WERI-Rb-1 (cell line): ENCODE measurements at regions not wholly inside any gene's neighbourhood (a gene's known extent, or its start where the extent isn't known, plus 50 kb on each side); places are given as distances from the start of the nearest gene placed in this dataset.
"Not testable (repeated sequence)": the region's sequence is repeated elsewhere in the genome, so short reads cannot be mapped to it uniquely, and the experiment has no call there.

Source experiments
- DNase-seq: peaks from one replicate; pipeline ENCODE4 v3.0.0-alpha.2; 2020
- H3K27ac ChIP-seq: fragments of 250-450 bp; sonication (Bioruptor Pico); 2 replicates; pipeline ENCODE4 v1.5.1; 2020; ENCODE audit warnings: mild to moderate bottlenecking, moderate library complexity
- H3K27me3 ChIP-seq: fragments of 250-450 bp; sonication (Bioruptor Pico); 2 replicates; pipeline ENCODE4 v1.5.1; 2021; ENCODE audit warnings: mild to moderate bottlenecking, low read depth, moderate library complexity; ENCODE audit not compliant: insufficient read depth, severe bottlenecking
- H3K36me3 ChIP-seq: fragments of 250-450 bp; sonication (Bioruptor Pico); 2 replicates; pipeline ENCODE4 v1.5.1; 2020; ENCODE audit warnings: mild to moderate bottlenecking, moderate library complexity
- H3K4me3 ChIP-seq: 2 replicates; pipeline ENCODE4 v1.5.1; 2011; ENCODE audit warnings: low read depth, mild to moderate bottlenecking, control low read depth, low read length
- H3K9me3 ChIP-seq: fragments of 250-450 bp; sonication (Bioruptor Pico); 2 replicates; pipeline ENCODE4 v1.5.1; 2021; ENCODE audit warnings: mild to moderate bottlenecking, moderate library complexity; ENCODE audit not compliant: severe bottlenecking
- TF ChIP-seq, protein P1 (sequence below): IDR thresholded peaks from 2 replicates; pipeline ENCODE4 v1.5.1; 2011; ENCODE audit warnings: low read depth, mild to moderate bottlenecking, control low read depth, inconsistent platforms, low read length

DNA sequence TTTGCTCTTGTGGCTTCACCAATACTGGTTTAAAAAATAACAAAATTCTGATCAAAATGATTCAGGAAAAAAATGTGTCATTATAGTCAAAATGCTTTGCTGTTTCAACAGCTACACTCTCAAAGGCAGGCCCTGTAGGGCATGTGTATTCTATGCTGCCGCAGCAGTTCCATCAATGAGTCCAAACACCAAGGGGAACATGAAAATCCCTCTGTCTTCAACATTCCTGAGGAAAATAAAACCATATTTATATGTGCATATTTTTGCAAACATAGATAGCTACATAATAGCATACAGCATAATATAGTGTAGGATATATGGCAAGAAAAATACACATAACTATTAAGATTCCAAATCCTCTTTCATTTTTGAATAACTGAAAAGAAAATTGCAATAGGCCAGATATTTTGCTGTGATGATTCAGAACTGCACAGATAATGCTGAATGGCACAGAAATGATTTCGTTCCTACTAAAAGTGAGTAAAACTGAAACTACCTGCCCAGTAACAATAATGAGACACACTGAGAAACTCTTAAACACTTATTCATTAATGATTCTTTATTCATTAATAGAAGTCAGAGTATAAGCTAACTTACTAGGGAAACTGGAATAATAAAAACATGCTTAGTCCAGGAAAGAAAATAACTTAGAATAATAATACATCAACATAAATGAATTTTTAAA, 343.8 kb downstream of the SUCLG1 start:
- Histone ChIP-seq H3K9me3 (no peaks in the 10 kb centered on the region), H3K4me3 (no peak overlapping the region), H3K27me3 (no peaks in the 10 kb centered on the region), H3K27ac (no peak overlapping the region), H3K36me3 (no peaks in the 10 kb centered on the region)
- TF ChIP-seq, protein P1, sequence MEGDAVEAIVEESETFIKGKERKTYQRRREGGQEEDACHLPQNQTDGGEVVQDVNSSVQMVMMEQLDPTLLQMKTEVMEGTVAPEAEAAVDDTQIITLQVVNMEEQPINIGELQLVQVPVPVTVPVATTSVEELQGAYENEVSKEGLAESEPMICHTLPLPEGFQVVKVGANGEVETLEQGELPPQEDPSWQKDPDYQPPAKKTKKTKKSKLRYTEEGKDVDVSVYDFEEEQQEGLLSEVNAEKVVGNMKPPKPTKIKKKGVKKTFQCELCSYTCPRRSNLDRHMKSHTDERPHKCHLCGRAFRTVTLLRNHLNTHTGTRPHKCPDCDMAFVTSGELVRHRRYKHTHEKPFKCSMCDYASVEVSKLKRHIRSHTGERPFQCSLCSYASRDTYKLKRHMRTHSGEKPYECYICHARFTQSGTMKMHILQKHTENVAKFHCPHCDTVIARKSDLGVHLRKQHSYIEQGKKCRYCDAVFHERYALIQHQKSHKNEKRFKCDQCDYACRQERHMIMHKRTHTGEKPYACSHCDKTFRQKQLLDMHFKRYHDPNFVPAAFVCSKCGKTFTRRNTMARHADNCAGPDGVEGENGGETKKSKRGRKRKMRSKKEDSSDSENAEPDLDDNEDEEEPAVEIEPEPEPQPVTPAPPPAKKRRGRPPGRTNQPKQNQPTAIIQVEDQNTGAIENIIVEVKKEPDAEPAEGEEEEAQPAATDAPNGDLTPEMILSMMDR, result no peak
- no peak for DNase-seq

- H3K9me3 ChIP-seq, H3K27me3 ChIP-seq, DNase-seq, H3K4me3 ChIP-seq, H3K27ac ChIP-seq, H3K36me3 ChIP-seq: not testable (repeated sequence)
Observed at GRCh38 chr2:84103816-84104527, 355.1 kb downstream of the SUCLG1 start.

- TF ChIP-seq, protein P1, result no peak
Observed at GRCh38 chr2:84102274-84102673, 356.8 kb downstream of the SUCLG1 start.

GRCh38 chr2:84088656-84089055, 370.4 kb downstream of the SUCLG1 start:
- H3K36me3 ChIP-seq, result no peaks in the 10 kb centered on the region
- H3K9me3 ChIP-seq, result no peaks in the 10 kb centered on the region
- H3K4me3 ChIP-seq, result no peak overlapping the region
- TF ChIP-seq, protein P1, result no peak
- H3K27me3 ChIP-seq, result no peaks in the 10 kb centered on the region
- DNase-seq, result no peak
- H3K27ac ChIP-seq, result no peak overlapping the region

More at GRCh38 chr2:84102274-84102673, 356.8 kb downstream of the SUCLG1 start:
- H3K36me3 ChIP-seq, result no peaks in the 10 kb centered on the region
- DNase-seq, result no peak
- H3K9me3 ChIP-seq, result peaks cover 7% of the 10 kb centered on the region
- H3K27ac ChIP-seq, result no peak overlapping the region
- H3K27me3 ChIP-seq, result no peaks in the 10 kb centered on the region
- H3K4me3 ChIP-seq, result no peak overlapping the region

- no peak for DNase-seq
- Histone ChIP-seq H3K27ac (no peak overlapping the region), H3K27me3 (no peaks in the 10 kb centered on the region), H3K4me3 (no peak overlapping the region), H3K9me3 (no peaks in the 10 kb centered on the region), H3K36me3 (no peaks in the 10 kb centered on the region)
- TF ChIP-seq, protein P1, result no peak
Observed at GRCh38 chr2:84085562-84085961, 373.5 kb downstream of the SUCLG1 start.

- TF ChIP-seq, protein P1, result no peak
- Histone ChIP-seq H3K9me3 (no peaks in the 10 kb centered on the region), H3K27me3 (no peaks in the 10 kb centered on the region), H3K27ac (no peak overlapping the region), H3K4me3 (no peak overlapping the region), H3K36me3 (no peaks in the 10 kb centered on the region)
- DNase-seq, result no peak
Observed at GRCh38 chr2:84084856-84085255, 374.2 kb downstream of the SUCLG1 start.
